RPMI8226 (cell line): ENCODE measurements at regions not wholly inside any gene's neighbourhood (a gene's known extent, or its start where the extent isn't known, plus 50 kb on each side); places are given as distances from the start of the nearest gene placed in this dataset.

Source experiments
- DNase-seq: peaks from one replicate; pipeline ENCODE4 v3.0.0-alpha.2; 2015

- DNase-seq = no peak
Measured at GRCh38 chr11:134522782-134523570, 110.9 kb upstream of the B3GAT1 start.

- DNase-seq = no peak
Measured at GRCh38 chr11:134521452-134522289, 109.6 kb upstream of the B3GAT1 start.

- DNase-seq = no peak
Measured at GRCh38 chr11:134521001-134521400, 109.0 kb upstream of the B3GAT1 start.

GRCh38 chr11:134519788-134520187 lies 107.7 kb upstream of the B3GAT1 start:
- no peak for DNase-seq

GRCh38 chr11:134519390-134519750 lies 107.3 kb upstream of the B3GAT1 start:
- DNase-seq = no peak

- no peak for DNase-seq
Measured at GRCh38 chr11:134518616-134519389, 106.8 kb upstream of the B3GAT1 start.

GRCh38 chr11:134517621-134518293 lies 105.7 kb upstream of the B3GAT1 start:
- DNase-seq = no peak

GRCh38 chr11:134517115-134517514 lies 105.1 kb upstream of the B3GAT1 start:
- DNase-seq = no peak

GRCh38 chr11:134516529-134516928 lies 104.5 kb upstream of the B3GAT1 start:
- DNase-seq = no peak

GRCh38 chr11:134515081-134515960 lies 103.3 kb upstream of the B3GAT1 start:
- no peak for DNase-seq

GRCh38 chr11:134514354-134514951 lies 102.4 kb upstream of the B3GAT1 start:
- no peak for DNase-seq

GRCh38 chr11:134513585-134514120 lies 101.6 kb upstream of the B3GAT1 start:
- no peak for DNase-seq

- DNase-seq = peak; percentile 35
Measured at GRCh38 chr11:134512571-134513538, 100.8 kb upstream of the B3GAT1 start.

- DNase-seq = no peak
Measured at GRCh38 chr11:134512061-134512460, 100.0 kb upstream of the B3GAT1 start.

- DNase-seq = no peak
Measured at GRCh38 chr11:134511255-134511654, 99.2 kb upstream of the B3GAT1 start.

GRCh38 chr11:134510233-134511040 lies 98.4 kb upstream of the B3GAT1 start:
- no peak for DNase-seq

GRCh38 chr11:134509381-134510232 lies 97.6 kb upstream of the B3GAT1 start:
- DNase-seq = no peak
